ENCODE measurements at regions not wholly inside any gene's neighbourhood (a gene's known extent, or its start where the extent isn't known, plus 50 kb on each side); places are given as distances from the start of the nearest gene placed in this dataset.

- Histone ChIP-seq H3K9me3 (no peaks in the 10 kb centered on the region), H3K27ac (no peak overlapping the region), H3K4me3 (replicated peaks in 1 of 3) (no peak overlapping the region), H3K27me3 (no peaks in the 10 kb centered on the region), H3K4me1 (peaks cover 0 to 6% of the 10 kb centered on the region in 2 donors), H3K36me3 (no peaks in the 10 kb centered on the region)
- no peak for DNase-seq
- TF ChIP-seq CTCF (IDR thresholded peaks at IDR 0.05) (no peak), POLR2A (IDR thresholded peaks at IDR 0.05) (no peak)
- 68 to 75% methylated on average over 8 of the region's 8 CpGs for WGBS, 2 donors
- intact Hi-C loops (cut with DNase I): no loop called here
Measured at GRCh38 chr5:133801955-133802751, 166.3 kb downstream of the C5orf15 start.

GRCh38 chr5:133801431-133801830, 167.0 kb downstream of the C5orf15 start:
- DNase-seq: no peak
- Histone ChIP-seq H3K4me3 (replicated peaks in 1 of 3) (no peak overlapping the region), H3K4me1 (no peaks in the 10 kb centered on the region), H3K9me3 (no peaks in the 10 kb centered on the region), H3K27ac (no peak overlapping the region), H3K27me3 (no peaks in the 10 kb centered on the region), H3K36me3 (no peaks in the 10 kb centered on the region)
- TF ChIP-seq CTCF (IDR thresholded peaks at IDR 0.05) (no peak), POLR2A (IDR thresholded peaks at IDR 0.05) (no peak)
- WGBS, 2 donors: 93 to 98% methylated on average over 7 of the region's 7 CpGs
- intact Hi-C loops (cut with DNase I): no loop called here

GRCh38 chr5:133799571-133800237, 168.7 kb downstream of the C5orf15 start:
- no peak for DNase-seq
- Histone ChIP-seq H3K4me3 (replicated peaks in 1 of 3) (no peak overlapping the region), H3K9me3 (no peaks in the 10 kb centered on the region), H3K27me3 (no peaks in the 10 kb centered on the region), H3K4me1 (no peaks in the 10 kb centered on the region), H3K27ac (no peak overlapping the region), H3K36me3 (no peaks in the 10 kb centered on the region)
- TF ChIP-seq POLR2A (IDR thresholded peaks at IDR 0.05): no peak
- no peak for TF ChIP-seq CTCF (IDR thresholded peaks at IDR 0.05)
- WGBS, 2 donors: 82 to 89% methylated on average over 7 to 8 of the region's 8 CpGs
- intact Hi-C loops (cut with DNase I): no loop called here

GRCh38 chr5:133797167-133797566, 171.3 kb downstream of the C5orf15 start:
- H3K4me3 ChIP-seq (replicated peaks in 1 of 3): no peak overlapping the region
- no peaks in the 10 kb centered on the region for H3K9me3 ChIP-seq
- no peaks in the 10 kb centered on the region for H3K27me3 ChIP-seq
- H3K27ac ChIP-seq: no peak overlapping the region
- intact Hi-C loops (cut with DNase I): no loop called here
- no peak for DNase-seq
- no peaks in the 10 kb centered on the region for H3K4me1 ChIP-seq
- TF ChIP-seq POLR2A (IDR thresholded peaks at IDR 0.05) (no peak), CTCF (IDR thresholded peaks at IDR 0.05) (no peak)
- H3K36me3 ChIP-seq: no peaks in the 10 kb centered on the region

- no peak overlapping the region for H3K4me3 ChIP-seq (replicated peaks in 1 of 3)
- H3K27ac ChIP-seq: no peak overlapping the region
- no peaks in the 10 kb centered on the region for H3K27me3 ChIP-seq
- no peak for TF ChIP-seq POLR2A (IDR thresholded peaks at IDR 0.05)
- no peak for TF ChIP-seq CTCF (IDR thresholded peaks at IDR 0.05)
- DNase-seq: no peak
- H3K9me3 ChIP-seq: no peaks in the 10 kb centered on the region
- 73 to 97% methylated on average over 3 to 5 of the region's 5 CpGs for WGBS, 2 donors
- H3K4me1 ChIP-seq: no peaks in the 10 kb centered on the region
- intact Hi-C loops (cut with DNase I): no loop called here
- H3K36me3 ChIP-seq: no peaks in the 10 kb centered on the region
Measured at GRCh38 chr5:133796186-133796585, 172.2 kb downstream of the C5orf15 start.

Measured in thyroid gland (tissue), 4 donors.